ENCODE measurements at regions not wholly inside any gene's neighbourhood (a gene's known extent, or its start where the extent isn't known, plus 50 kb on each side); places are given as distances from the start of the nearest gene placed in this dataset.

DNA sequence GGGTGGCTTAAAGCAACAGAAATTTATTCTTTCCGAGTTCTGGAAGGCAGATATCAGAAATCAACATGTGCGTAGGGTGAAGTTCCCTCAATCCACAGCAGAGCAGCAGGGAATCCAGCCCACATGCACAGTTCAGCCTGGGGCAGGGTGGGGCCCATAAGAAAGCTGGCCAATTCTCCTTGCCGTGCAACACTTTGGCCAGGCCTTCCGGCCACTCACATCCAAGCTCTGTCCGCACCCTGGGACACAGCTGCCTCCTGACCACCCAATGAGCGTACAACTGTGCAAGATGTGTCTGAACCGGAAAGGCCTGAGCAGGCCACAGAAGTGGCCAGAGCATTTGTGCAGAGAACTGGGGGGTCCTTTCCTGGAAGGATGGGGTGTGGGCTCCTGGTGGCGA is 274.9 kb downstream of the GADD45G start:
- no peak for TF ChIP-seq EP300 (IDR thresholded peaks at IDR 0.05)
- TF ChIP-seq, protein P1, sequence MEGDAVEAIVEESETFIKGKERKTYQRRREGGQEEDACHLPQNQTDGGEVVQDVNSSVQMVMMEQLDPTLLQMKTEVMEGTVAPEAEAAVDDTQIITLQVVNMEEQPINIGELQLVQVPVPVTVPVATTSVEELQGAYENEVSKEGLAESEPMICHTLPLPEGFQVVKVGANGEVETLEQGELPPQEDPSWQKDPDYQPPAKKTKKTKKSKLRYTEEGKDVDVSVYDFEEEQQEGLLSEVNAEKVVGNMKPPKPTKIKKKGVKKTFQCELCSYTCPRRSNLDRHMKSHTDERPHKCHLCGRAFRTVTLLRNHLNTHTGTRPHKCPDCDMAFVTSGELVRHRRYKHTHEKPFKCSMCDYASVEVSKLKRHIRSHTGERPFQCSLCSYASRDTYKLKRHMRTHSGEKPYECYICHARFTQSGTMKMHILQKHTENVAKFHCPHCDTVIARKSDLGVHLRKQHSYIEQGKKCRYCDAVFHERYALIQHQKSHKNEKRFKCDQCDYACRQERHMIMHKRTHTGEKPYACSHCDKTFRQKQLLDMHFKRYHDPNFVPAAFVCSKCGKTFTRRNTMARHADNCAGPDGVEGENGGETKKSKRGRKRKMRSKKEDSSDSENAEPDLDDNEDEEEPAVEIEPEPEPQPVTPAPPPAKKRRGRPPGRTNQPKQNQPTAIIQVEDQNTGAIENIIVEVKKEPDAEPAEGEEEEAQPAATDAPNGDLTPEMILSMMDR (IDR thresholded peaks at IDR 0.05): no peak

All from gastroesophageal sphincter (tissue), 3 donors.